ENCODE measurements at regions not wholly inside any gene's neighbourhood (a gene's known extent, or its start where the extent isn't known, plus 50 kb on each side); places are given as distances from the start of the nearest gene placed in this dataset.
"Not testable (repeated sequence)": the region's sequence is repeated elsewhere in the genome, so short reads cannot be mapped to it uniquely, and the experiment has no call there.

DNA sequence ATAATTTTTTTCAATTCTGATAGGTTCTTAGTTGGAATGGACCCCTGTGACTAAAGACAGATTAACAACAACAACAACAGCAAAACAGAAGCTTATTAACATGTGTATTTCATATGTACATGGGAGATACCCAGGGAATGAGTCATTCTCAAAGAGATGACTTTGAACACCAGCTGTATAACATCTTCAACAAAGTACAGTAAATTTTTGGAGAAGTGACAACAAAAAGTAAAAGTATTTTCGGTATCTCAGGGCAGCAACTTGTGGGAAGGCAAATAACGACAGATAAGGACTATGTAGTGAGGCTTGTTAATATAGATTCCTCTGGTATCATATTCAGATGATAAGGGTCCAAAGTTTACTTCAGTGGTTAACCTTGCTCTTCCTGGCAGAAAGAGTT, 573.4 kb upstream of the RAG2 start:
- no peak for DNase-seq (ENCODE audit: low spot score)

DNA sequence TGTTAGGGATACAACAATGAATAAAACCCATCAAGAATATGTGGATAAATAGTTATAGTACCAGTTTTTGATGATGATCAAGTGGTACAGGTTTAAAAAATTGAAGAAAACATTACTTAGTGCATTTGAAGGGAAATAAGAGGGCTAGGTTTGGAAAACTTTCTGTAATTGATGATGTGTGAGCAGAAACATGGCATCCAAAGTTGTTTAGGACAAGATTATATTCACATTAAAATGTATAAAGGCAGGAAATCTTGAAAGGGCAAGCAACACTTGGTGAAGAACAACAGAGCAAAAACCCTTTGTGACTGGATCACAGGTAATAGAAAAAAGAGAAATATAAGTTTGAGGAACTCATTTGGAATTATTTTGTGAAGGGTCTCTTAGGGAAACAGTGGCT, 572.3 kb upstream of the RAG2 start:
- DNase-seq (ENCODE audit: low spot score), result no peak

DNA sequence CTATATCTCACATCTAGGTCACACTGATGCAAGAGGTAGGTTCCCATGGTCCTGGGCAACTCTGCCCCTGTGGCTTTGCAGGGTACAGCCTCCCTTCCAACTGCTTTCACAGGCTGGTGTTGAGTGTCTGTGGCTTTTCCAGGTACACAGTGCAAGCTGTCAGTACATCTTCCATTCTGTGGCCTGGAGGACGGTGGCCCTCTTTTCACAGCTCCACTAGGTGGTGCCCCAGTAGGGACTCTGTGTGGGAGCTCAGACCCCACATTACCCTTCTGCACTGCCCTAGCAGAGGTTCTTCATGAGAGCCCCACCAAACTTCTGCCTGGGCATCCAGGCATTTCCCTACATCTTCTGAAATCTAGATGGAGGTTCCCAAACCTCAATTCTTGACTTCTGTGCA, 547.4 kb upstream of the RAG2 start:
- not testable (repeated sequence) for DNase-seq (ENCODE audit: low spot score)

DNA sequence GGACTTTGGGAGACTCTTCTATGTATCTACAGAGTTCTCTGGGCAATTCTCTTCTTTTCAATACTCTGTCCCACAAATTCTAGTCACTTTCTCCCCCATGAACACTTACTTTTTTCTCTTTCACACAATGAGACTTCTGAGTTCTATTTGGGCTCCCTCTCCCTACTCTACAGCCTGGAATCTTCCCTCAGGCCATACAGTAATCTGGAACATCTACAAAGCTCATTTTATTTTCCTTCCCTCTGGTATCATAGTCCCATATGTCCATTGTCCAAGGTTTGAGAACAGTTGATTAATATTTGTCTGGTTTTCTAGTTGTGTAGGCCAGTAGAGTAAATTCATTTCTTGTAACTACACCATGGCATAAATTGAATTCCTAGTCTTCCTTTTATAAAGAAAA, 544.6 kb upstream of the RAG2 start:
- DNase-seq (ENCODE audit: low spot score), result no peak

DNA sequence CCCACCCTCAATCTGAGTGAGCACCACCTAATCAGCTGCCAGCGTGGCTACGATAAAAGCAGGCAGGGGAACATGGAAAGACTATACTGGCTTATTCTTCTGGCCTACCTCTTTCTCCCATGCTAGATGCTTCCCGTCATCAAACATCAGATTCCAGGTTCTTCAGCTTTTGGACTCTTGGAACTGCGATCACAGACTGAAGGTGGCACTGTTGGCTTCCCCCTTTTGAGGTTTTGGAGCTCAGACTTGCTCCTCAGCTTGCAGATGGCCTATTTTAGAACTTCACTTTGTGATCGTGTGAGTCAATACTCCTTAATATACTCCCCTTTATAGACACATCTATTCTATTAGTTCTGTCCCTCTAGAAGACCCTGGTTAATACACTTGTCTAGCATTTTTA, 543.7 kb upstream of the RAG2 start:
- no peak for DNase-seq (ENCODE audit: low spot score)

DNA sequence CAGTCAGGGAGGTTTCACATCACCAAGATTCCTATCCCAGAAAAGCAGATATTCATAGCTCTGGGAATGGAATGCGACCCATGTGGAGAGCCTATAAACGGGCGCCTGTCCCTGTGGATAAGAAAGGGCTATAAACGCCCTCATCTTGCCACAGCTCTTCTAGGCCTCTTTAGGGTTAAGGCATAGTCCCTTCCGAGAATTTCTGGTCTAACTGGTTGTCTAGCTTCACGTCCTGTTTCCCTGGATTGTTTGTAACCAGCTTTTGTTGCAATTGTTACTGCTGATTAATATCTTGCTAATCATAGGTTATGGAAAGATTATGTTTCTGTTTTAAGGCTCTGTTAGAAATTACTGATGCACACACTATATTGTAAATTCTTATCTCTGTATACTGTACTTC, 537.6 kb upstream of the RAG2 start:
- DNase-seq (ENCODE audit: low spot score), result not testable (repeated sequence)

DNA sequence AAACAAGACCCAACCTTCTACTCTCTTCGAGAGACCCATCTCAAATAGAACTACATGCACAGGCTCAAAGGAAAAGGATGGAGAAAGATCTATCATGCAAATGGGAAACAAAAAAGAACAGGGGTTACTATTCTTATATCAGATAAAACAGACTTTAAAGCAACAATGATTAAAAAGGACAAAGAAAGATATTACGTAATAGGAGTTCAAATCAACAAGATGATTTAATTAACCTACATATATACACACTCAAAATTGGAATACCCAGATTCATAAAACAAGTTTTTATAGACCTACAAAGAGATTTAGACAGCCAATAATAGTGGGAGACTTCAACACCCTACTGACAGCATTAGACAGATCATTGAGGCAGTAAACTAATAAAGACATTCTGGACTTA, 536.6 kb upstream of the RAG2 start:
- no peak for DNase-seq (ENCODE audit: low spot score)

DNA sequence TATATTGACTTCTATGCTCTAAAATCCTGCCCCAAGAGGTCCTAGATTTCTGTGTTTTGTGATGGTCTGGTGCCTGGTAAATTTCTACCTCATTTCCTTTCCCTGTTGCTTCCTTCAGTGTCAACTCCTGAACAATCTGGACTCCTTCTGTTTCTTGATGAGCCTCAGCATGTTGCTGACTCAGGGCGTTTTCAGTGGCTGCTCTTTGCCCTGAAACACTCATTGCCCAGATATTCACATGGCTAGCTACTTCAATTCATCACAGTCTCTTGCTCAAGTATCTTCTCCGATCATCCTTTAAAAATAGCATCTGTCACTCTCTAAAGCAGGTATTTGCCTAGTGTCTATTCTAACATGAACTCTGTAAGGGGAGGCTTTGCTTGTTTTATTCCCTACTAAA, 526.3 kb upstream of the RAG2 start:
- no peak for DNase-seq (ENCODE audit: low spot score)

DNA sequence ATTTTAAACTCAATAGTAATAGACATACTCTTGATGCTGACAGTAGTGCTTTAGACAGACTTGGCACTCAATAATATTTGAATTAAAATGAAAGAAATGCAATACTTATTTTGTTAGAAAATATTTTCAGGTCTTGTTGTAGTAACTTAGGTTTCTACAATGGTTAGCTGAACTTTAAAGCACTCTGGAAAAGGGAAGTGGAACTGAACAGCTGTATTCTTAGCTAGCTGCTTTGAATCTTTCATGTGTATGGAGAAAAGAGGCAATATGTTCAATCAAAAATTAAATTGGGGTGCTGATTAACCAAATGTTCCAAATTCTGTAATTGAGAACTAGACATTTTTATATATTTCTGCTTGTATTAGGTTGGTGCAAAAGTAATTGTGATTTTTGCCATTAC, 517.9 kb upstream of the RAG2 start:
- DNase-seq (ENCODE audit: low spot score), result no peak

DNA sequence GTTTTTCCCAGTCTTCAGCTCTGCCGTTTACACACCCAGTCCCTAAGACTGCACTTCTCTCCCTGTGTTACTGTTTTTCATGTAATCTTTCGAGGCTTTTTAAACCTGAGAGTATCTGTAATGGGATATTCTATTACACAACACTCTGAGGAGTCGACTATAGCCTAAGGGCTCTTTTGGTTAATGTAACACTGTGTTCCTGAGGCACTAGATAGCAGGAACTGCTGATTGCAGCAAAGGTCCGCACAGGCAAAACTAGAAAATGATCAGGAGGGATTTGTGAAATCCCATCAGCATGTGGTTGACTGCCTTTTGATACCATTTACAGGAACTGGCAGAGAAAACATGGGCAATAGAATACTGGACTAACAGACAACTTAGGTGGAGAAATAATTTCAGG, 512.3 kb upstream of the RAG2 start:
- no peak for DNase-seq (ENCODE audit: low spot score)

DNA sequence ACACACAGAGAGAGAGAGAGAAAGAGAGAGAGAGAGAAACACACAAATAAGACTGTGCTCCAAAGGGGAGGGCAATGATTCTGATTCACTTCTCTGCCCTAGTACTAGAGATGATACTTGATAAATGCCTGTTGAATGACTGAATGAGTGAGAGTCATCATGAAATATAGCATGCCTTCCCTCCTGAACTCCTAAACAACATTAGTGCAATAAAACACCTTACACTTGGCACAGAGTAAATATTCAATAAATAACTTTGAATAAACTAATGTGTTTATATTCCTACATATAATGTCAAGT, 511.2 kb upstream of the RAG2 start:
- DNase-seq (ENCODE audit: low spot score), result no peak

DNA sequence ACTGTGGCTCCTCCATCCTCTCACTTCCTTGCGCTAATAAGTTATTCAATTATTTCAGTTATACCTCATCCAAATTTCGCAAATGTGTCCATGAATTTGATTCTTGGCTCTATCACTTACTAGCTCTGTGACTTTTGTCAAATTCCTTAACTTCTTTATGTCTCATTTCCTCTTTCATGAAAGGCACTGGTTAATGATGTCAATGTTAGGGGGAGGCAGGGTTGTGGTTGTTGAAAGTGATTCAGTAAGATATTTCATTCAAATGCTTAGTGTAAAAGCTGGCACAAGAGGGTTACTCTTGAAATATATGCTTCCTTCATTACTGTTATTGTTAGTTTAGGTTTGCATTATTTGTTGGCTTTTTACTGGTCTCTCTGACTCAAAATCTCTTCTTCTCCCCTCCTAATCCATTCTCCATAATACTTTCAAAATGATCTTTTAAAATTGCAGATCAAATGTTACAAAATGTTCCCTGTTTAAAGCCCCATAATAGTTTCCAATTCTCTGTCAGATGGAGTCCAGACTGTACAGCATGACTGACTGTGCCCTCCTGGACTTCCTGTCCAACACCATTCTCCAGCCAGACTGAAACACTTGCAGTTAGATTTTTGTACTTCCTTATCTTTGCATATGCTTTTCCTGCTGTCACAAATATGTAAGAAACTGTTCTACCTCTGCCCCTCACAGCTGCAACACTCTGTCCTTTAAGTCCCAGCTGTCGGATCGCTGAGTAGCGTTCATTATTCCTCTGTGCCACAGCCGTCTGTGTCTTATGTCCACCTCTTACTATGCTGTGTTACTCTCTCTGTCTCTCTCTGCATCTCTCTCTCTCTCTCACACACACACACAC, 510.6 kb upstream of the RAG2 start:
- DNase-seq (ENCODE audit: low spot score), result no peak

DNA sequence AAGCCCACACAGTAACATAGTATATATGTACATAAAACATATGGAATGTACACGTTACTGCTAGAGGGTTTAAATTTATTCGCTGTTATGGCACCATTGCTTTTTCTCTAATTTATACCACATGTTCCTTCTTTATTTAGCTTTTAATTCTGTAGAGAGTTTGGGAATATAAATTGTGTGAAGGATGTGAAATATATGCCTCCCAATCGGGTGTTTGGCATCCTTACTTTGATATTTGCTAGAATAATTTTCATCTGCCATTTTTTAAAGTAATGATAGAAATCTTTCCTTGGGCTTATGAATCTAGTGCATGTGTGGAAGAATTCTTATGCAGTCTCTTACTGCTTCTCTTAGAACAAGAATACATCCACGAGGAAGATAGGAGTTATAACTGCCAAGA, 509.8 kb upstream of the RAG2 start:
- no peak for DNase-seq (ENCODE audit: low spot score)

DNA sequence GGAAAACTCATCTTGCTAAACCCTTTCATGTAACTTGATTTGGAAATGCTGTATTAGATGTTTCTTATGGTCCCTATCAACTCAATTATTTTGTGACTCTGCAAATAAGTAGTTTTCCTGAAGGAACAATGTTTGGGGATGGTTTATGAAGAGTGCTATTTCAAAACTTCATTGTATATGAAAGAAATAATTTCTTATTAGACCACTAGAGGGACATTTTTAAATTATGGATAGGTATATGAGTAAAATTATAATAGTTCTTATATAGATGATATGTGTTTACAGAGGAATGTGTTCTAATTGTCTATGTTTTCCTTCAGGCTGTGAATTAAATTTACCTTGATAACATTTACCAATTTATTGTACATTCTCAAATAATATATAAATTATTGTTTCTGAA, 509.4 kb upstream of the RAG2 start:
- DNase-seq (ENCODE audit: low spot score), result no peak

DNA sequence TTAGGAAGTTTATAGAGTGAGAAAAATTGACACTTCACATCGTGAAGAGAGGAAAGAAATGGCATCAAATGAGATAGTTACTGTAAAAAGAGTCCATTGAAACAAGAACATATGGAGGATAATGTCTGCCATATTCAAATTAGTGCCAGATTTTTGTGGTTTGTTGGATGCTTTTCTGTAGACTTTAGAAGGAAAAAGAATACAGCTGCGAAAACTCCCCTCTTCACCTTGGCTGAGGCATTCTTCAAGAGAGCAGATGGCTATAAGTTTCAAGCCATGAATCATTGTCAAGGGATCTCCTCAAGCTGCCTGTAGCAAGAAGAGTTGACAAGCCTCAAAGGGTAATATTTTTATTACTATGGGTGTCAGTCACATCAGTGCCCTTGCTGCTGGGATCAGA, 507.4 kb upstream of the RAG2 start:
- DNase-seq (ENCODE audit: low spot score), result no peak

DNA sequence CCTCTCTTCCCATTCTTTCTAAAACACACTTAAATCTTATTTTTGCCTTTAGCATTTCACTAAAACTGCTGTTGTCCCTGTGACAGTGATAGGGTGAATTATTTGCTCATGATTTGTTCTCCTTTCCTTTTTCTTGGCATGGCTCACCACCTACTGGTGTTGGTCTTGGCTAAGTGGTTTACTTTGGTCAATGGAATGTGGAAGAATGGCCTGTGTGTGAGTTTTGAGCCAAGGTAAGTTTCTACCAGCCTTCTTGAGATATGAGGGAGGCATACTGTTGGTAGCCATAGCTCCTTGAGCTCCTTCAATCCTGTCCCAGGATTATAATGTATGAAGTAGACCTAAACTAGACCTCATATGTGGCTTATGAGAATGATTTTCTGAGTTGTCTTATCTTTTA, 506.3 kb upstream of the RAG2 start:
- DNase-seq (ENCODE audit: low spot score), result no peak

DNA sequence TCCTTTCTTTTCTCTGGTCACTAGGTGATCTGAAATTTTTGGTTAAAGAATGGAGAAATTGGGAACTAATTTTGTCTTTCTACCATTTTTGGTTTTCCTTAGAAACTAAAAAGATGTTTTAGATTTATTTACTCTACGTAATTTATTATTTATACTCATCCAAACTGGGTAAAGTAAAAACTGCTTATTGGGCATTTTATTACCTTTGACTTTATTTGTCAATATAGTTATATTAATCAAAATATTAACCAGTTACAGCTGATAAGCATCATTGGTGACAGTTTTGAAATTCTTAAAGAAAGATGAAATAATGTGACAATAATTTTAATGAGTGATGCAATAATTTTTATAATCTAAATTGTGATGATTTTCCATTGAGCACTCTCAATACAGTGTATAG, 502.0 kb upstream of the RAG2 start:
- DNase-seq (ENCODE audit: low spot score), result no peak

DNA sequence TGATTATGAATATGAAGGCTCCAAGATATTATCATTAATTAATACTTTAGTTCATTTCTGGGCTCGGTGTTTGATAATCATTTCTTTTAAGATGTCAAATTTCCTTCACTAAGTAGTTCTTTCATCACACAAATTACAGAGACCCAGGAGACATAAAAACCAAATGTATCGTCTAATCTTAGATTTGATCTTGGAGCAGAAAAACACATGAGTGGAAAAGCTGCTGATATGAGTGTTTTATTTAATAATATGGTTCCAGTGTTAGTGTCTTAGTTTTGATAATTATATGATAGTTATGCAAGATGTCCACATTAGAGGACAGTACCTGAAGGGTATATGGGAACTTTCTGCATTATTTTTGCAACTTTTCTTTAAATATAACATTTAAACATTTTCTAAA, 494.5 kb upstream of the RAG2 start:
- DNase-seq (ENCODE audit: low spot score), result no peak

DNA sequence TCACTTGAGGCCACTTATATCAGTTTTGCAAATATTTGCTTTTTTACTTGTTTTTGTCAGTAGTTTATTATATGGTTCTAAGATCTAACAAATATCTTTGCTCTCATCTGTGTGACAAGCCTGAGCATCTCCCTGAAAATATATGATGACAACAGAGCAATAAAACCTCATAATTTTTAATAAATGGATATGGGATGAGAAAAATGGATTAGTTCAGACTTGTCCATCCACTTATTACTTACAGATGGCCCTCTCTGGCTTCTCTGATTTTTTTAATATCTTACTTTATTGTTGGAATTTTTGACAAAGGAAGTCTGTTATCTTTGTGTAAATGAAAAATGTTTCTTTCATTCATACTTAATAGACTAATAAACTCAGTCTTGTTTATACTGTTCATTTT, 491.4 kb upstream of the RAG2 start:
- no peak for DNase-seq (ENCODE audit: low spot score)

DNA sequence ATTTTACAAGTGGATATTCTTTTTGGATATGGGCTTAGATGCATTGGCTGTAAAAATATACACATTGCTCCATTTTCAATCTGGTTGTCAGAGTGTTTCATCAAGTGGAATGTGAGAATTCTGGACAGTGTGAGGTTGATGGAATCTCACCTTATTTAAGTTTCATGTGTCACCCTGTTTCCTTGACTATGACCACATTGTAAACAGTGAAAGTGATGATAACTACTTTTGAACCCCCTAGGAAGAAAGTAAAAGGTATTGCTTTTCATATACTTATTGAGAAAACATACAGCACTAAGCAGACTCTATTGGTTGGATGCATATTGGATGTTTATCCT, 490.5 kb upstream of the RAG2 start:
- DNase-seq (ENCODE audit: low spot score), result no peak

DNA sequence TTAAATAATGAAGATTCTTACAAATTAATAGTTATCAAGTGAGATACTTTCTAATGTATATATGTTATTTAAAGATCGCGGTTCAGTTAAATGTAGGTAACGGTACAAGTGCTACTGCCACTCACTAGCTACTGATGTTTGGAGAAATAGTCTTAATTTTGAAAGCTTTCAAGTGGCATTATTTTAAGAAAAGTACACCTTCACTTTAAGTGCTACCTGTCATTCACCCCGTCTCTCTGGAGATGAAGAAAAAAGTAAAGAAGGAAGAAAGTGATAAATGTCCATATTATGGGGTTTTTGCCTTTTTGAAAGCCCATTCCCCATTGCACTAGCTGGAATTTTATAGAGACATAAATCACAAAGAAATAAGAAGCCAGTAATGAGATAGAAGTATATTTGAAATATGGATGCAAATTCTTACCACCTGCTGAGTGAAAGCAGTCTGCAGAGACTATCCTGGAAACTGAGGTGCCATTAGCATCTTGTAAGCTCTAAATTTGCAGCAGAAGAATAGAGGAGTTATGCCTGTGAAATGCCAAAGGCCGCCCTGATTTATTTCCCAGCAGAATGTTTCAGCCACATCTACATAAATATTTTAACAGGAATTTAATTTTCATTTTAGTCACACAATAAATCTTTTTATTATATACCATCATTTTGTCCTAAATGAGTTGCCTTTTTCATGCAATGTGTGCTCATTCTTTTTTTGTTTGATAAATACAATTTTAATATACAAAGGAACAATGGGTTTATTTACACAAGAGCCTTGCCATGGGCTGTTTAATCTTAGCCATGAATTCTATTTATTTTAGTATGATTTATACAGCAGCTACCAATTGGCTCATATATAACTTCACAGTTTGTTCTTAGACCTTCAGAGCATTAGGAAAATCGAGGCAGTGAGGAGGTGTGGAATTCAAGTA, 489.9 kb upstream of the RAG2 start:
- DNase-seq (ENCODE audit: low spot score), result no peak

DNA sequence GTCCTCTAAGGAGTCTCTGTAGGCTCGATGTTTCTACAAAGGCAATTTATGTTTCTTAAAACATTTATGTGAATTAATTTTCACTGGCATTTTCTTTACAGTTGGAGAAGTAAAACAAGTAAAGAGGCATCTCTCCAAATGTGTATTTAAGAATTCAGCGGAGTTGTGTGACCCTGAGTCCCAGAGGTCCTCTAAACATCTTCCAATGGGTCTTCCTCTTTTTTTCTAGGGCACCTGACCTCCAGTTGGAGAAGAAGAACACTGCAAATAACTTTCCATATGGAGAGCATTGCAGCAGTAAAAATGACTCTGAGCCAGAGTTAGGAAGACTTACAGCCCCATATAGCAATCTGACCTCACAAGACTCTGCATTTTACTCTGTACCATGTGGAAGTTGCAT, 480.5 kb upstream of the RAG2 start:
- DNase-seq (ENCODE audit: low spot score), result no peak

DNA sequence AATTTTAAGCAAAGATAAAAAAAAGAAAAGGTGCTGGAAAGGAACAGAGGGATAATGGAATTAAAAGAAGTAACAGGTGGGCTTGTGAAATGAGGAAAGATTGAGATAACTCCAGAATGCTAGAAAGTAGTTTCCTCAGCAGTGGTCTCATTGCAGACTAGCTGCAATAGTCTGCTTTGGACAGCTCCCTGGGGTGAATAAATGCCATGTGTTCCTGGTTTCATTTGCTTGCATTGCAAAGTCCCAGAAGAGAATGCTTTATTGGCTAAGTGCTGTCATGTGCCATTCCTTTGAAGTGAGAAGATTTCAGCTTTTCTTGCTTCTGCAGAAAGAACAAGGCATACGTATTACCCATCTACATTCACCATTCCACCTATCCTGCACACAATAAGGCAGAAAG, 478.8 kb upstream of the RAG2 start:
- no peak for DNase-seq (ENCODE audit: low spot score)

DNA sequence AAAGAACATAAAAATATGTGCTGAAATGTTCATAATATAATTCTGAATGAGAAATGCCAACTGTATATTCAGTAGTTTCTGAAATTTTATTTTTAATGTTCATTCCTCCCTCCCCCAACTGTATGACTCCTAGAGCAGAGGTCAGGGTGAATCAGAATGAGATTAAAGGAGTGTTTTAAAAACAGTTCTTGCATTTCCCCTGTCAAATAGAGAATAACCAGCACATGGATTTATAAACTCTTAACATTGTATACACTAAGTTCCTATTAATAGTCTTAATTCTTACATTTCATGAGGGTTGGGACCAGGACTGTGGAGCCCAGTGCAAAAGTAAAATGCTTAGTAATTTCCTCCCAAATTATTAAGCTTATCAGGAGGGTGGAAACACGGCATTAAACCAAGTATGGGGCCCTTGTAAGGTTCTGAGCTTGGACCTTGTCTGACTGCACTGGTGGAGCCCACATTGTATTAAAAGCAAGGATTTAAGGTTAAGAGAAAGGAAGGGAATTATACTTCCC, 474.6 kb upstream of the RAG2 start:
- no peak for DNase-seq (ENCODE audit: low spot score)

All from globus pallidus (tissue), 1 donor.